IPS DF 19.7 (cell line): ENCODE measurements at regions not wholly inside any gene's neighbourhood (a gene's known extent, or its start where the extent isn't known, plus 50 kb on each side); places are given as distances from the start of the nearest gene placed in this dataset.

ENCODE experiments used
- DNase-seq: peaks from one replicate; pipeline ENCODE4 v3.0.0-alpha.2; 2013; ENCODE audit warnings: low read depth, low spot score

- no peak for DNase-seq
These were observed 615.8 kb upstream of the AGTR1 start for GRCh38 chr3:148081926-148082325.

DNA sequence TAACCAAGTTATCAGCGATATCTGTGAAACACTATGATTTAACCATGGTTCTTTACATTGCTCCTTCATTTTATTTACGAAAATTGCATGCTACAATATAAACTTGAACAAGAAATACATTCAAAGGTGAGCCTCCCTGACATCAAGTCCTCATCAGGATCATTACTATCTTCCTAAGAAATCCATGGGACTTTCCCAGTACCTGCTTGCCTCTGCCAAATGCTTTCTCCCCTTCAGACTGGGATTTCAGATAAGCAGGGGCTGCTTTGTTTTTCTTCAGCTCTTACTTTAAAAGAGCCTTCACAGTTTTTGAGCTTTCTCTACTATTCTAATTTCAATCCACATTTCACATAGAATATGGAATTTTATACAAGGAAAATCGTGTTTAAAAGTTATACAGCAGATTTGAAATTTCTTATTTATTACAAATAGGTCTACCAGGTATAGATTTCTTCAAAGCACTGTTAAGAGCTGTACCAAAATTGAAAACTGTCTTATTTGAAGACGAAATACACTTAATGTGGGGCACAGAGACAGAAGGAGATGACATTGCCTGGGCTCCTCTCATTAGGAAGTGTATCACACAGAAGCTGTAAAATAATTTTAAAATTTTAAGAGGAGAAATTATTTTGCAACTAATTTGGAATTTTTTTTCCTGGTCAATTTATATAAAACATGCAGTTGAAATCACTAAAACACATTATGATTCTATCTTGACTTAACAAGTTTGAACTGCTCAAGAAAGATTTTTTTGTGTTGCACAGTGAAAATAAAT lies 615.0 kb upstream of the AGTR1 start:
- no peak for DNase-seq

GRCh38 chr3:148083526-148084182 lies 614.0 kb upstream of the AGTR1 start:
- no peak for DNase-seq

GRCh38 chr3:148084931-148085330 lies 612.8 kb upstream of the AGTR1 start:
- no peak for DNase-seq

- DNase-seq = no peak
These were observed 609.9 kb upstream of the AGTR1 start for GRCh38 chr3:148087601-148088371.

DNA sequence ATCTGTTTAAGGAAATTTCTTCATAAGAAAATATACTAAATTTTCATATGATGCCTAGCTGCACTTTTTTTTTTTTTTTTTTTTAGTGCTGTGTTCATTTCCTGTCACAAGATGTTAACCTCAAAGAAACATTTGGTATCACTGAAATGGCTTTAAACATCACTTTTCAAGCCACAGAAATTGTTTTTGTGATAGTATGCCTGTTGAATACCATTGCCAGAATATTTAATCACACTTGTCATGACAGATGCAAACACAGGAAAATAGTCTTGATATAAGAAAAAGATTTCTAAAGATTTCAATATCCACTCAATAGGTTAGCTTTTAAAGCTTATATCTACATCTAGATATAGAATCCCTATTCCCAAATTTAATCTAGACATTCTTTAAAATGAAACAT lies 608.5 kb upstream of the AGTR1 start:
- no peak for DNase-seq

GRCh38 chr3:148090156-148090555 lies 607.5 kb upstream of the AGTR1 start:
- no peak for DNase-seq

DNA sequence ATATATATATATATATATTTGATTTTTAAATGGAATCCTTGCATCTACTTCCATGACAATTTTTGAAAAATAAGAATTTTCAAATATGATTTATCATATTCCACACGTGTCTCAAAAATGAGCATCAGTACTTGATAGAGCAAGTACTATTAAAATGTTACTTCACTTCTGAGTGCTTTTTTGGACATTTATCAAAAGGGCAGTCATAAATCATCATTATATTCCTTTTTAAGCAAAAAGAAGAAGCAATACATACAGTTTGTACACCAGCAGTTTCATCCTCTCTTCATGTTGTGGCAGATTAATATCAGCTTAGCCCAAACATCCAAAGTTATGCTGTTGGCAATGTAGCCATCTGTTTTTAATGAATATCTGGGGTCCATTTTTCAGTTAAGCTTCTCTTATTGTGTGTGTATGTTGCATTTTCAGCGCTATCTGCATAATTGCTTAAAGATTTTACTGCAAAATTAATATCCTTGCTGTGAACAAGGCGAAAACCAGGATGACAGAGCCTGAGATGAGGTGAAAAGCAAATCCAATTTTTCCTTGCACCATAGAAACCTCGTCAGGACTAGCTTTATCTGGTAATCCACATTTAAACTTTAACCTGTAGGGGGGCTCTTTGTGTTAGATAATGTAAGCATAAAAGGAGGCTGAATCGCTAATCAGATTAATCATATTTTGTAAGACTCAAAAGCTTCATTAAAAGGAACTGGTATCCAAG lies 604.9 kb upstream of the AGTR1 start:
- DNase-seq = no peak

GRCh38 chr3:148093753-148094152 lies 604.0 kb upstream of the AGTR1 start:
- no peak for DNase-seq

DNA sequence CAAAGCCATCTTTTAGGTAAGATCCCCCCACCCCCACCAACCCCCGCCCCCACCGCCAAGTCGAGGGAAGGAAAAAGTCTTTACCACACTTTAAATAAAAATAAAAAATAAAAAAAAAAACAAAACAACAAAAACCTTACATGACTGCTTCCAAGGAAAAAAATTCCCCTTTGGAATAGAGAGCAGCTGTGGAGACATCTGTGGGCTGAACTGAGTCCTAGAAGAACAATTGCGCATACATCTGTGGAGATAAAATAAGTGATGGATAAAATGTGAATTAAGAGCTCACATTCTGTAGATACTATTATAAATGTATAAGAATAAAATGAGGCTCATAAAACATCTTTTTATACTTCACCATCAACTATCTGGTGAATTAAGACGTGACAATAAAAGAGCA lies 601.7 kb upstream of the AGTR1 start:
- no peak for DNase-seq

DNA sequence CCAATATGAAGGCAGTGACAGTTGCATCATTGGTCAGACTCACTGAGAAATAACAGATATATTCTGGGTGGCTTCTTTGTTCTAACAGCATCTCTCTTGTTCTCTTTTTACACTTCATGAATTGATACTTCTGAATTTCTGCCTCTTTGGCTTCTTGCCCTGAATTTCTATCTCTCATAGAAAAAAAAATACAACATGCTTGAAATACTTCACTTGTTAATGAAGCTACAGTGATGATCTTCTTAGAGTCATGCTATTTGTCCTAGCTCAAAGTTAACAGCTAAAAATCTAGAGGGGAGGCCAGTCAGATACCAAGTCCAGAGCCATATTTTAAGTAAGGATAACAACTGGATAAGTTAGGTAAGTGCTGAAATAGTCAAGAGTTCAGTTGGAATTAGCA lies 597.2 kb upstream of the AGTR1 start:
- DNase-seq = no peak

GRCh38 chr3:148101061-148101460 lies 596.6 kb upstream of the AGTR1 start:
- no peak for DNase-seq

GRCh38 chr3:148102156-148102555 lies 595.5 kb upstream of the AGTR1 start:
- no peak for DNase-seq

DNA sequence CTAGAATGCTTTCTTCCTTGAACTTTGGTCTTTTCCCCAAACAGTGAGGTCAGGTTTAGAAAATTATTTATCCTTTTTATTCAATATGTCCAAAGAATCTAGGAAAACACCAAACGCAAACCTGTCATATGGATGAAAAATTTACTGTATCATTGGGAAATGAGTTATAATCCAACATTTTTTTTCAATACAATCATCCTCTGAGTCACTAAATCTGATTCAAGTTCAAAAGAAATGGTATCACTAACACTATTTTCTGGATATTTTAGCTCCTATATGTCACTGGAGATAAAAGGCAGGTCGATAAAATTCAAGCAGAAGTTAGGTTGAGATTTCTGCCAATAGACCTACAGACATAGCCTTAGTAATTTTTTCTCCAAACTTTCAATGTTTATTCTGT lies 591.6 kb upstream of the AGTR1 start:
- DNase-seq = no peak

GRCh38 chr3:148126956-148127355 lies 570.7 kb upstream of the AGTR1 start:
- no peak for DNase-seq

- no peak for DNase-seq
These were observed 569.6 kb upstream of the AGTR1 start for GRCh38 chr3:148128136-148128535.

- no peak for DNase-seq
These were observed 565.6 kb upstream of the AGTR1 start for GRCh38 chr3:148131990-148132638.

DNA sequence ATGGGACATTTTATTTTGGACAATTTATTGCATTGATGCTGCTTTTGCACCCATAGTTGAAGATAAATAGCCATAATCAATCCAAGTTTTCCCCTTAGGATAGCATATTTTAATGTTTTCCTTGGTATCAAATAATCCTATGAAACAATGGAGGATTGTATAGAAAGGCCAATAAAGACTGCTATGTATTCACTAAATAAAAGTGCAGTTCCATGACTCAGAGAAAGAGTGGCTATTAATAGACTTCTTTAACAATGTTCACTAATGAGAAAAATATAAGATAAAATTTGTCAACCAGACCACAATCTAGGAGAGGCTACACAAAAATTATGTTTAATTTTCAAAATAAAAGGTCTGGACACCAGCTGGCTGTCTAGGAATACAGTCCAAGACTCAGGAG lies 560.9 kb upstream of the AGTR1 start:
- no peak for DNase-seq

- no peak for DNase-seq
These were observed 551.5 kb upstream of the AGTR1 start for GRCh38 chr3:148146241-148146640.

DNA sequence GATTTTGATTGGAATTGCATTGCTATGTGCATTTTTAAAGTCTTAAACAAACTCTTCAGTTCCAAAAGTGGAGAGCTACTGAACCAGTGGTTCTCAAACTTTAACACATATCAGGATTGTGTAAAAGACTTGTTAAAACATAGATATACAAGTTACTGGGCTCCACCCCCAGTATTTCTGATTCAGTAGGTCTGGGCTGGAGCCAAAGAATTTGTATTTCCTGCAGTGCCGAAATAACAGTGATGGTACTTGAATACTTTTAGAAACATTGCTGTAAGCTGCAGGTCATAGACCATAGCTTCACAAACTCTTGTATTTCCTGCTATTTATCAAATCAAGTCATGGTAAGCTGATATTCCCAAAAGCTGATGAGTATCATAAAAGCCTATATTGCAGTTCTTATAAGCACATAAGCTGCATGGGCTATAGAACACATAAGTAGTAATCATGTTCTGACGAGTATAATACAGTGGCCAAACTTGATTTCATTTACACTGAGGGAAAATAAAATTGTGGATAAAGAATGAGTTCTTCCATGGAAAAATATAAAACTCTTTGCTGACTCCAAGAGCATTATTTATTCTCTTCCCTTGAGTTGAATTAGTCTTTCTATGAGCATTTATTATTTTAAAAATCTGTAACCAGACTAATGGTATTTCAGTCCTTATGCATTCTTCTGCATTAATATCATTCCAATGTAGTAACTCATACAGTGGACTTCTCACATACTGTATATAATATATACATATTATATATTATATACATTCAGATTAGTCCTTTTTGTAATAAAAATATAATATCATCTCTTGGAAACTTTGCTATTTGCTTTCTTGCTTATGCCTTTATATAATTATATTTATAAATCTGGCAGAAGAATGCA lies 550.5 kb upstream of the AGTR1 start:
- DNase-seq = no peak
